Thymus (tissue), 11 donors: ENCODE measurements at regions not wholly inside any gene's neighbourhood (a gene's known extent, or its start where the extent isn't known, plus 50 kb on each side); places are given as distances from the start of the nearest gene placed in this dataset.

Experiments used
- DNase-seq, 9 donors: peaks; one replicate each; pipeline ENCODE4 v3.0.0-alpha.2; 2013; ENCODE audit warnings: low spot score in 9 of 9, low read depth in 6 of 9, missing footprints in 1 of 9
- H3K27ac ChIP-seq, 2 donors: one replicate each; pipeline ENCODE4 v1.5.1; 2013; ENCODE audit warnings: control low read depth in 1 of 2, low read depth in 1 of 2, low read length in 1 of 2, mild to moderate bottlenecking in 1 of 2, moderate library complexity in 1 of 2
- H3K27me3 ChIP-seq, 2 donors: one replicate each; pipeline ENCODE4 v1.5.1; 2013; ENCODE audit warnings: low read length in 1 of 2; ENCODE audit not compliant: control insufficient read depth in 2 of 2, insufficient read depth in 1 of 2
- H3K36me3 ChIP-seq, 2 donors: one replicate each; pipeline ENCODE4 v1.5.1; 2013; ENCODE audit warnings: low read length in 1 of 2, mild to moderate bottlenecking in 1 of 2, moderate library complexity in 1 of 2; ENCODE audit not compliant: control insufficient read depth in 2 of 2, insufficient read depth in 2 of 2
- H3K4me1 ChIP-seq, 2 donors: one replicate each; pipeline ENCODE4 v1.5.1; 2013; ENCODE audit warnings: low read length in 2 of 2; ENCODE audit not compliant: control insufficient read depth in 2 of 2, insufficient read depth in 2 of 2
- H3K4me3 ChIP-seq, 2 donors: one replicate each; pipeline ENCODE4 v1.5.1; 2013; ENCODE audit warnings: low read length in 2 of 2, control low read depth in 1 of 2, mild to moderate bottlenecking in 1 of 2
- H3K9me3 ChIP-seq, 2 donors: one replicate each; pipeline ENCODE4 v1.5.1; 2013; ENCODE audit warnings: low read length in 1 of 2, mild to moderate bottlenecking in 1 of 2; ENCODE audit not compliant: control insufficient read depth in 2 of 2, insufficient read depth in 1 of 2
- WGBS: extraction: QIAGEN DNeasy Blood & Tissue Kit; methylation state at CpG from one replicate; pipeline ENCODE4 v1.1.7; 2013; 5-methylcytosine and 5-hydroxymethylcytosine counted together
- donor health status: healthy.

DNA sequence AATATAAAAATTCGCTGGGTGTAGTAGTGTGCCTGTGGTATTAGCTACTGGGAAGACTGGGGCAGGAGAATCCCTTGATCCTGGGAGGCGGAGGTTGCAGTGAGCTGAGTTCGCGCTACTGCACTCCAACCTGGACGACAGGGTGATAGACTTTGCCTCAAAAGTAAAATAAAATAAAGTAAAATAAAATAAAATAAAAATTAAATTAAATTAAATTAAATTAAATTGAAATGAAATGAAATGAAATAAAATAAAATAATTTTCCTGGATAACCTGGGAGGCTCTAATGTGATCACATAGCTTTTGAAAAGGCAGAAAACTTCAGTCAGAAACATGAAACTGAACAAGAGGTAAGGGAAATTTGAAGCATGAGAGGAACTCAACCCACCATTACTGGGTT lies 818.4 kb upstream of the ATXN7L3B start:
- H3K4me3 ChIP-seq = no peak overlapping the region
- 91% methylated on average over 5 of the region's 5 CpGs for WGBS
- H3K27ac ChIP-seq = no peak overlapping the region
- no peak for DNase-seq
- H3K4me1 ChIP-seq = no peaks in the 10 kb centered on the region
- no peaks in the 10 kb centered on the region for H3K27me3 ChIP-seq
- no peaks in the 10 kb centered on the region for H3K9me3 ChIP-seq
- no peaks in the 10 kb centered on the region for H3K36me3 ChIP-seq

DNA sequence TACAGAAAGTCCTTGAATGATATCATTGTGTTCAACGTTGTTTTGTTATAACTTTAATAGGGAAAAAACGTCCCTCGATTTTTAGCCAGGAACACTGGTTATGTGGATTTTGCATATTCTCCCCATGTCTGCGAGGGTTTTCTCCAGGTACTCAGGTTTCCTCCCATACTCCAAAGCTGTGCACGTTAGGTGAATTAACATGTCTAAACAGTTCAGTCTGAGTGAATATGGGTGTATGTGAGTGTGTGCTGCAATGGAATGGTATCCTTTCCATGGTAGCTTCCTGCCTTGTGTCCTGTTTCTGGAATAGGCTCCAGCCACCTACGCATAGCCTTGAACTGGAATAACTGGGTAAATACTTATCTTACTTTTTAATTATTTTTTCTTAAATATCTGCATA lies 810.8 kb upstream of the ATXN7L3B start:
- DNase-seq = no peak
- no peaks in the 10 kb centered on the region for H3K4me1 ChIP-seq
- H3K4me3 ChIP-seq = no peak overlapping the region
- no peaks in the 10 kb centered on the region for H3K36me3 ChIP-seq
- no peak overlapping the region for H3K27ac ChIP-seq
- 92% methylated on average over 6 of the region's 6 CpGs for WGBS
- peaks cover 0 to 3% of the 10 kb centered on the region in 2 donors for H3K9me3 ChIP-seq
- no peaks in the 10 kb centered on the region for H3K27me3 ChIP-seq

DNA sequence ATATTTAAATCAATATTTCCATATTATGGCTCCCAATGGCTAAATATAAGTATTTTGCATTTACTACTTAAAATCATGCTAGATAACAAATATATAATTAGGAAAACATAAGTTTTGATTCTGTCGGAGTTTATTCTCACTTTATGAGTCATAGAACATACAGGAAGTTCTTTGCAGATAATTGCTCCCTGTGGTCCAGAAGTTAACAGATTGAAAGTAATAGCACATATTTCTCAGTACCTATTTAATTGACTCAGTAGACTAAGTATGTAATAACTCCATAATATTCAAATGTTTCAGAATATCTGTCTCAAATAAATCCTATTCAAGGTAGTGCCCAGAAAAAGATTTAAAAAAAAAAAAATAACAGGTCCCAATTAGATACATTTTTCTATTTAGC lies 806.0 kb upstream of the ATXN7L3B start:
- Histone ChIP-seq H3K36me3 (no peaks in the 10 kb centered on the region), H3K4me1 (no peaks in the 10 kb centered on the region), H3K27ac (no peak overlapping the region), H3K4me3 (no peak overlapping the region), H3K27me3 (no peaks in the 10 kb centered on the region), H3K9me3 (peaks cover 0 to 3% of the 10 kb centered on the region in 2 donors)
- 77% methylated on average over 1 of the region's 1 CpG for WGBS
- no peak for DNase-seq

DNA sequence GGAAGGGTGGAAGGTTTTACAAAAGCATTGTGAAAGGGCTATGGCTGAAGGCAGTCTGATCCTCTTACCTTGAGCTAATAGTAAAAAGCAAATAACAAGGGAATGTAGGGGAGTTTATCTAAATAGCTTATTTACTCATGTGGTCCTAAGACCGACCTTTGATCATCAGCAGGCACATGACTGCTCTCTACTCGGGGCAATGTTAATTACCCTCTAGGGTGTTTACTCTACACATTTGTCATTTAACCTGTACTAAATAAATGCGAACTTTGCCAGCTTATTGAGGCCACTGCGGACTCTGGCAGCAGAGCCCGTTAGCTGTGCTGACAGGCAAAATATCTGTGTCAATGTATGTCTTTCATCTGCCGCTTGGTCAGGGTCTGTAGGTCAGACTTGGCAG lies 768.3 kb upstream of the ATXN7L3B start:
- peaks cover 0 to 3% of the 10 kb centered on the region in 2 donors for H3K9me3 ChIP-seq
- H3K27ac ChIP-seq = no peak overlapping the region
- no peaks in the 10 kb centered on the region for H3K36me3 ChIP-seq
- H3K4me3 ChIP-seq = no peak overlapping the region
- H3K4me1 ChIP-seq = no peaks in the 10 kb centered on the region
- H3K27me3 ChIP-seq = no peaks in the 10 kb centered on the region
- WGBS = 94% methylated on average over 6 of the region's 6 CpGs
- DNase-seq = no peak

DNA sequence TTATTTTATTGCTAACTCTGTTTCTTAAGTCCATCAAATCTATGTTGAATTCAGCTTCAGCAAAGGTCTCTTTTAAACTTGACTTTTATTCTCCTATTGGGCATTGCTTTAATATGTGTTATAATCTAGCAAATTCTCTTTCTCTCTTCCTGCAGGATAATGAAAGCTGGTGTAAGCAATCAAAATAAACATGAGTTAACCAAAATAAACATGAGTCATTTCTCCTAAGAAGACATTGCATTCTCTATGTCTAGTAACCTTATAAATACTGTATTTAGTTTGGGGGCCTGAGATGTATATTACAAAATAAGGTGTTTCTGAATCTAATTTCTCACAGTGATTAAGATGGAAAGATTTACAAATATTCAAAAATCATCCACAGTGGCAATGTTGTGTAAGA lies 739.1 kb upstream of the ATXN7L3B start:
- Histone ChIP-seq H3K4me1 (no peaks in the 10 kb centered on the region), H3K4me3 (no peak overlapping the region), H3K27me3 (no peaks in the 10 kb centered on the region), H3K9me3 (peaks cover 0 to 8% of the 10 kb centered on the region in 2 donors), H3K36me3 (no peaks in the 10 kb centered on the region), H3K27ac (no peak overlapping the region)
- DNase-seq = no peak

DNA sequence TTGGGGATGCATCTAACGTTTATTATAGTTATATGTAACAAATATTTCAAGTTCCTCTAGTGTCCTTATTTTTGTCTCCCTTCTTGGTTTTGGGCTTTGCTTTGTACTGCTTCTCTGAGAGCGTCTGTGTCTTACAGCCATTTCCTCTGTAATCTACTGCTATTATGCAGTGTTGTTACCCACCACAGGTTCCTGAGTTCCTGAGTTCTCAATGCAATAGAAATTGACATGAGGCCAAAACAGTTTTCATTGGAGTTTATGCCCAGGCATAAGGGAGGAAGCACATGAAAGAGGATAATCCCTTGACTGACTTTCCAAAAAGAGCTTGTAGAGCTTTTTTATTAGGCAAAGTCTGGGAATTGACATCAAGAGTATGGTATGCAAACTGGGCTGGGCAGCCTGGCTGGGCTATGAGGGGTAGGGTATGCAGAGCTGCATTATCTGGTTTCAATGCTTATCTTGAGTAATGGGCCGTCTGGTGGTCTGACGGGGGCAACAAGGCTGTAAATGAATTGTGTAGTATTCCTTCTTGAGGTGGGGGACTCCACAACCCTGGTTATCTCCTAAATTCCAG lies 722.5 kb upstream of the ATXN7L3B start:
- no peaks in the 10 kb centered on the region for H3K9me3 ChIP-seq
- WGBS = 70% methylated on average over 4 of the region's 4 CpGs

DNA sequence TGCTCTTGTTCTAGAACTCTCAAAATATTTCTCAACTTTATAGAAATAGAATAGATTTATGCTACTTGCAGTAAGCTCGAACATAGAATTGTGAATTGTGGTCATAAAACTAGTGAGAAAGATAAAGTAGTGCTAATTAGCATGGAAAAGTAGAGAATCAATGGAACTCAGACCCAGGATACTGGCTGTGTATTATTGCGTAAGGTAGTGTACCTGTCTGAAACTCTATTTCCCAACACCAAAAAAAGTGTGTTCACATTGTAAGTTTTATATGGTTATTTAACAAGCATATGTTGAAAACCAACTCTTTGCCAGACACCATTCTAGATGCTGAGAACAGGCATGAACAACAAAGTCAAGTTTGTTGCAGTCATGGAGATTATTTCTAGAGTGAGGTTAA lies 720.5 kb upstream of the ATXN7L3B start:
- H3K27ac ChIP-seq = no peak overlapping the region
- no peak overlapping the region for H3K4me3 ChIP-seq
- WGBS = 82% methylated on average over 2 of the region's 2 CpGs
- H3K9me3 ChIP-seq = peaks cover 0 to 7% of the 10 kb centered on the region in 2 donors
- no peak for DNase-seq
- no peaks in the 10 kb centered on the region for H3K4me1 ChIP-seq
- no peaks in the 10 kb centered on the region for H3K36me3 ChIP-seq
- no peaks in the 10 kb centered on the region for H3K27me3 ChIP-seq

More for the DNA sequence above, 722.5 kb upstream of the ATXN7L3B start:
- DNase-seq = no peak
- Histone ChIP-seq H3K36me3 (no peaks in the 10 kb centered on the region), H3K4me1 (no peaks in the 10 kb centered on the region), H3K4me3 (no peak overlapping the region), H3K27me3 (no peaks in the 10 kb centered on the region), H3K27ac (no peak overlapping the region)

DNA sequence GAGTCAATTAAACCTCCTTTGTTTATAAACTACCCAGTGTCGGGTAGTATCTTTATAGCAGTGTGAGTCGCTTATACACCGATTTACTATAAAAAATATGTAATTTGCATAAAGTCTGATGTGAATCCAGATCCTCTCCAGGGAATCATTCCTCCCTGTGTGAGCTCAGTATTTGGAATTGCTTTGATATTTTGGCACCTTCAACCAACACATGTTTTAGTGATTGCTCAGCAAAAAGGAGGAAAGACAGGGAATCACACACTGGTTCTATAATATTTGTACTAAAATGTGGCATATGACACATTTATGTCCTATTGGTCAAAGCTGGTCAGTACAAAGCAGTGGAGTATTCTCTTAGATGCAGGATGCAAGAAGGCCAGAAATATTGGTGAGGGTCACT lies 703.9 kb upstream of the ATXN7L3B start:
- Histone ChIP-seq H3K4me1 (no peaks in the 10 kb centered on the region), H3K4me3 (no peak overlapping the region), H3K9me3 (no peaks in the 10 kb centered on the region), H3K27ac (no peak overlapping the region), H3K27me3 (no peaks in the 10 kb centered on the region), H3K36me3 (no peaks in the 10 kb centered on the region)
- no peak for DNase-seq
- 91% methylated on average over 3 of the region's 3 CpGs for WGBS

DNA sequence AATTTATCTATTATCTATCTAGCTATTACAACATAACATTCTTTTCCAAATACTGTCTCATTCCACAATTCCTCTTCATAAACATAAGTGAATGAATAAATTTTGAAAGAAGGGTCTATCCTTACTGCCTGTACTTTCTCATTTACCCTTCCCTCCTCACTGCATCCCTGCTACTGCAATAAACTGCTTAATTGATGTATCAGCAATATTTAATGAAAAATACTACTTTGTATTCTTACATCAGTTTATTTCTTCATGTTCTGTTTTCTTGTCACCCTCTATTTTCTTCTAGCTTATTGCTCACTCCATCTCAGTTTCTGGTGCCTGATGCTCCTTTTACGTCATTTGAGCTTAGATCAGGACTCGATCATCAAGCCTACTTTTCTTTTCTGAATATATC lies 695.7 kb upstream of the ATXN7L3B start:
- H3K27ac ChIP-seq = no peak overlapping the region
- no peaks in the 10 kb centered on the region for H3K4me1 ChIP-seq
- H3K36me3 ChIP-seq = no peaks in the 10 kb centered on the region
- no peaks in the 10 kb centered on the region for H3K27me3 ChIP-seq
- no peak overlapping the region for H3K4me3 ChIP-seq
- WGBS = 97% methylated on average over 2 of the region's 2 CpGs
- no peak for DNase-seq
- H3K9me3 ChIP-seq = no peaks in the 10 kb centered on the region

DNA sequence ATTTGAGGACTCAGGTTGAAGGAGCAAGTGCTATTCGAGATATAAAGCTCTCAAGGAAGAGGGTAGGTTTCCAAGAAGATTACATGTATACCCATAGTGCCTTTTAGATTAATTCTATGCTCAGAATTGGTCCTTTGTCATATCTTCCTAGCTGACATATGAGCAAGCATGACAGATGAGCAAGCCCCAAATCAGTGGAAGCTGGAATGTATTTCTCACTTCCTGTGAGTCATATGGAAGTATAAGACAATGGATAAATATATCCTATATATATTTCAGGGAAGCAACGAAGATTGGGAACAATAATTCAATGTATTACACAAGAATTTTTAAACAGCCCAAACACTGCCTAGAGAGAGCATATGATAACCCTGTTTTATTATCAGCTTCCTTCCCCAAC lies 674.1 kb upstream of the ATXN7L3B start:
- H3K27me3 ChIP-seq = no peaks in the 10 kb centered on the region
- H3K36me3 ChIP-seq = no peaks in the 10 kb centered on the region
- no peak overlapping the region for H3K4me3 ChIP-seq
- H3K27ac ChIP-seq = no peak overlapping the region
- 64% methylated on average over 2 of the region's 2 CpGs for WGBS
- no peaks in the 10 kb centered on the region for H3K9me3 ChIP-seq
- no peak for DNase-seq
- H3K4me1 ChIP-seq = no peaks in the 10 kb centered on the region
